Mesothelial cell of epicardium (in vitro differentiated cells): ENCODE measurements at regions not wholly inside any gene's neighbourhood (a gene's known extent, or its start where the extent isn't known, plus 50 kb on each side); places are given as distances from the start of the nearest gene placed in this dataset.

Experiments
- DNase-seq, 2 experiments: peaks; one replicate each; pipeline ENCODE4 v3.0.0; 2021; ENCODE audit warnings: low spot score in 2 of 2; ENCODE audit not compliant: unreplicated experiment in 2 of 2
- H3K27ac Mint-ChIP-seq: 2 replicates; pipeline ENCODE4 v1.8.0; 2021; ENCODE audit warnings: mixed read lengths
- H3K27me3 Mint-ChIP-seq: 2 replicates; pipeline ENCODE4 v1.8.0; 2021; ENCODE audit warnings: low read depth, mixed read lengths
- H3K36me3 Mint-ChIP-seq: 2 replicates; pipeline ENCODE4 v1.8.0; 2021; ENCODE audit warnings: mixed read lengths
- H3K4me1 Mint-ChIP-seq: 2 replicates; pipeline ENCODE4 v1.8.0; 2021; ENCODE audit warnings: mixed read lengths
- H3K4me3 Mint-ChIP-seq: 2 replicates; pipeline ENCODE4 v1.8.0; 2021; ENCODE audit warnings: mild to moderate bottlenecking, moderate library complexity, mixed read lengths
- H3K9me3 Mint-ChIP-seq: 2 replicates; pipeline ENCODE4 v1.8.0; 2021; ENCODE audit warnings: mixed read lengths
- CTCF ChIP-seq: fragments of 200-600 bp; sonication (generic); IDR thresholded peaks from one replicate; pipeline ENCODE4 v1.5.0; 2021; ENCODE audit warnings: antibody characterized with exemption; ENCODE audit not compliant: unreplicated experiment

GRCh38 chr20:60751826-60752225 is 500.2 kb upstream of the CDH4 start:
- Mint-ChIP-seq H3K27me3 (peaks cover 7% of the 10 kb centered on the region), H3K9me3 (peaks cover 6% of the 10 kb centered on the region), H3K4me1 (no peaks in the 10 kb centered on the region), H3K36me3 (no peaks in the 10 kb centered on the region), H3K27ac (no peak overlapping the region), H3K4me3 (no peak overlapping the region)
- no peak for TF ChIP-seq CTCF
- no peak for DNase-seq

GRCh38 chr20:60752741-60753420 is 499.2 kb upstream of the CDH4 start:
- DNase-seq, result no peak
- no peak overlapping the region for H3K4me3 Mint-ChIP-seq
- no peaks in the 10 kb centered on the region for H3K4me1 Mint-ChIP-seq
- no peak overlapping the region for H3K27ac Mint-ChIP-seq
- H3K27me3 Mint-ChIP-seq, result peaks cover 3% of the 10 kb centered on the region
- H3K36me3 Mint-ChIP-seq, result no peaks in the 10 kb centered on the region
- TF ChIP-seq CTCF, result no peak
- peaks cover 6% of the 10 kb centered on the region for H3K9me3 Mint-ChIP-seq

- Mint-ChIP-seq H3K9me3 (peaks cover 7% of the 10 kb centered on the region), H3K4me3 (no peak overlapping the region), H3K27me3 (no peaks in the 10 kb centered on the region), H3K36me3 (no peaks in the 10 kb centered on the region), H3K27ac (no peak overlapping the region), H3K4me1 (no peaks in the 10 kb centered on the region)
- no peak for TF ChIP-seq CTCF
- no peak for DNase-seq
Measured at GRCh38 chr20:60754856-60755255, 497.2 kb upstream of the CDH4 start.

GRCh38 chr20:60759651-60760050 is 492.4 kb upstream of the CDH4 start:
- no peak for DNase-seq
- TF ChIP-seq CTCF, result no peak
- no peaks in the 10 kb centered on the region for H3K36me3 Mint-ChIP-seq

GRCh38 chr20:60760256-60761000 is 491.6 kb upstream of the CDH4 start:
- no peaks in the 10 kb centered on the region for H3K36me3 Mint-ChIP-seq
- no peaks in the 10 kb centered on the region for H3K4me1 Mint-ChIP-seq
- H3K27ac Mint-ChIP-seq, result no peak overlapping the region
- H3K27me3 Mint-ChIP-seq, result no peaks in the 10 kb centered on the region
- peaks cover 3% of the 10 kb centered on the region for H3K9me3 Mint-ChIP-seq
- no peak overlapping the region for H3K4me3 Mint-ChIP-seq
- no peak for DNase-seq
- no peak for TF ChIP-seq CTCF

More at GRCh38 chr20:60759651-60760050, 492.4 kb upstream of the CDH4 start:
- Mint-ChIP-seq H3K27ac (no peak overlapping the region), H3K4me1 (no peaks in the 10 kb centered on the region), H3K4me3 (no peak overlapping the region), H3K9me3 (peaks cover 3% of the 10 kb centered on the region), H3K27me3 (no peaks in the 10 kb centered on the region)
